ENCODE measurements at regions not wholly inside any gene's neighbourhood (a gene's known extent, or its start where the extent isn't known, plus 50 kb on each side); places are given as distances from the start of the nearest gene placed in this dataset.

- H3K27me3 ChIP-seq (ENCODE audit: low read depth, low read length), result peaks cover 4% of the 10 kb centered on the region
Measured at GRCh38 chr17:5687646-5688045, 103.3 kb upstream of the NLRP1 start.

GRCh38 chr17:5693821-5694220 is 109.5 kb upstream of the NLRP1 start:
- Histone ChIP-seq H2AFZ (ENCODE audit: low read depth, low read length) (no peak overlapping the region), H3K9ac (ENCODE audit: low read length) (no peak overlapping the region), H3K79me2 (ENCODE audit: low read length) (no peaks in the 10 kb centered on the region), H3K27ac (ENCODE audit: low read length) (no peak overlapping the region), H4K20me1 (ENCODE audit: insufficient read depth, low read length) (no peaks in the 10 kb centered on the region), H3K9me3 (ENCODE audit: insufficient read depth, low read length) (no peaks in the 10 kb centered on the region), H3K4me2 (ENCODE audit: low read length) (no peak overlapping the region), H3K4me3 (ENCODE audit: low read length) (no peak overlapping the region), H3K4me1 (ENCODE audit: low read length) (peaks cover 24% of the 10 kb centered on the region), H3K36me3 (replicated peaks; ENCODE audit: low read depth, low read length) (no peaks in the 10 kb centered on the region), H3K27me3 (ENCODE audit: low read depth, low read length) (no peaks in the 10 kb centered on the region)
- TF ChIP-seq EZH2phosphoT487 (IDR thresholded peaks at IDR 0.05; ENCODE audit: low read depth), result no peak
- TF ChIP-seq CTCF (IDR thresholded peaks at IDR 0.05; ENCODE audit: low read depth, low read length), result no peak

More at GRCh38 chr17:5687646-5688045, 103.3 kb upstream of the NLRP1 start:
- no peak for TF ChIP-seq CTCF (IDR thresholded peaks at IDR 0.05; ENCODE audit: low read depth, low read length)
- TF ChIP-seq EZH2phosphoT487 (IDR thresholded peaks at IDR 0.05; ENCODE audit: low read depth), result no peak
- peaks cover under 1% of the 10 kb centered on the region; the same call in 1 of the 2 replicates for H3K4me1 ChIP-seq (ENCODE audit: low read length)
- no peak overlapping the region for H3K27ac ChIP-seq (ENCODE audit: low read length)
- H2AFZ ChIP-seq (ENCODE audit: low read depth, low read length), result no peak overlapping the region
- H3K4me2 ChIP-seq (ENCODE audit: low read length), result no peak overlapping the region
- H3K4me3 ChIP-seq (ENCODE audit: low read length), result no peak overlapping the region
- H3K9ac ChIP-seq (ENCODE audit: low read length), result no peak overlapping the region
- no peaks in the 10 kb centered on the region for H4K20me1 ChIP-seq (ENCODE audit: insufficient read depth, low read length)
- no peaks in the 10 kb centered on the region for H3K79me2 ChIP-seq (ENCODE audit: low read length)
- H3K36me3 ChIP-seq (replicated peaks; ENCODE audit: low read depth, low read length), result no peaks in the 10 kb centered on the region
- H3K9me3 ChIP-seq (ENCODE audit: insufficient read depth, low read length), result no peaks in the 10 kb centered on the region

GRCh38 chr17:5694551-5694950 is 110.2 kb upstream of the NLRP1 start:
- Histone ChIP-seq H3K27me3 (ENCODE audit: low read depth, low read length) (no peaks in the 10 kb centered on the region), H3K79me2 (ENCODE audit: low read length) (no peaks in the 10 kb centered on the region), H3K4me1 (ENCODE audit: low read length) (peaks cover 24% of the 10 kb centered on the region), H3K9me3 (ENCODE audit: insufficient read depth, low read length) (no peaks in the 10 kb centered on the region), H3K4me3 (ENCODE audit: low read length) (no peak overlapping the region), H3K27ac (ENCODE audit: low read length) (no peak overlapping the region), H3K9ac (ENCODE audit: low read length) (no peak overlapping the region), H4K20me1 (ENCODE audit: insufficient read depth, low read length) (no peaks in the 10 kb centered on the region), H2AFZ (ENCODE audit: low read depth, low read length) (no peak overlapping the region), H3K4me2 (ENCODE audit: low read length) (no peak overlapping the region), H3K36me3 (replicated peaks; ENCODE audit: low read depth, low read length) (no peaks in the 10 kb centered on the region)
- TF ChIP-seq CTCF (IDR thresholded peaks at IDR 0.05; ENCODE audit: low read depth, low read length) (no peak), EZH2phosphoT487 (IDR thresholded peaks at IDR 0.05; ENCODE audit: low read depth) (no peak)

- no peaks in the 10 kb centered on the region for H3K79me2 ChIP-seq (ENCODE audit: low read length)
- no peaks in the 10 kb centered on the region for H4K20me1 ChIP-seq (ENCODE audit: insufficient read depth, low read length)
- H3K27me3 ChIP-seq (ENCODE audit: low read depth, low read length), result no peaks in the 10 kb centered on the region
- no peaks in the 10 kb centered on the region for H3K9me3 ChIP-seq (ENCODE audit: insufficient read depth, low read length)
- H3K4me2 ChIP-seq (ENCODE audit: low read length), result no peak overlapping the region
- H3K9ac ChIP-seq (ENCODE audit: low read length), result no peak overlapping the region
- H3K27ac ChIP-seq (ENCODE audit: low read length), result no peak overlapping the region
- no peak overlapping the region for H2AFZ ChIP-seq (ENCODE audit: low read depth, low read length)
- H3K4me1 ChIP-seq (ENCODE audit: low read length), result peaks cover 24% of the 10 kb centered on the region
- no peak overlapping the region for H3K4me3 ChIP-seq (ENCODE audit: low read length)
- no peak for TF ChIP-seq CTCF (IDR thresholded peaks at IDR 0.05; ENCODE audit: low read depth, low read length)
- no peak for TF ChIP-seq EZH2phosphoT487 (IDR thresholded peaks at IDR 0.05; ENCODE audit: low read depth)
- H3K36me3 ChIP-seq (replicated peaks; ENCODE audit: low read depth, low read length), result no peaks in the 10 kb centered on the region
Measured at GRCh38 chr17:5695480-5695879, 111.2 kb upstream of the NLRP1 start.
